GM21390 (cell line): ENCODE measurements at regions not wholly inside any gene's neighbourhood (a gene's known extent, or its start where the extent isn't known, plus 50 kb on each side); places are given as distances from the start of the nearest gene placed in this dataset.
A peak's percentile ranks its signal among the peaks of the same experiment; 100 is the strongest.
"Not testable (repeated sequence)": the region's sequence is repeated elsewhere in the genome, so short reads cannot be mapped to it uniquely, and the experiment has no call there.

ENCODE experiments used
- ATAC-seq: cut with Tn5 transposase; IDR thresholded peaks from one replicate; pipeline ENCODE4 v1.9.1; 2021; ENCODE audit not compliant: unreplicated experiment

DNA sequence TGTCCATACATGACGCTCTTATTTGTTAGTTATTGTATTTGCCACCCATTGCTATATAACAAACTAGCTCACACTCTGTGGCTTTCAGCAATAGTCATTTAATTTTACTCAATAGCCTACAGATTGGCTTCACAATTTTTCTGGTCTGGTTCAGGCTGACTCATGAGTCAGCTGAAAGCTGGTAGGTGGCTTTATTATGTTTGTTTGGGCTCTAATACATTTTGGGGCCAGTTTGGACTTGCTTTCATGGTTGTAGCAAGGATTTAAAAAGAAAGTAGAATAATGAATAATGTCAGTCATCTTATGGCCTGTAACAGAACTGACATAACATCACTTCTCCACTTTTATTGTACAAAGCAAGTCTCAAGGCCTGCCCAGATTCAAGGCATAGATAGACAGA is 338.7 kb downstream of the LRRIQ3 start:
- ATAC-seq = no peak

- no peak for ATAC-seq
Measured at GRCh38 chr1:73854527-73854926, 343.4 kb downstream of the LRRIQ3 start.

DNA sequence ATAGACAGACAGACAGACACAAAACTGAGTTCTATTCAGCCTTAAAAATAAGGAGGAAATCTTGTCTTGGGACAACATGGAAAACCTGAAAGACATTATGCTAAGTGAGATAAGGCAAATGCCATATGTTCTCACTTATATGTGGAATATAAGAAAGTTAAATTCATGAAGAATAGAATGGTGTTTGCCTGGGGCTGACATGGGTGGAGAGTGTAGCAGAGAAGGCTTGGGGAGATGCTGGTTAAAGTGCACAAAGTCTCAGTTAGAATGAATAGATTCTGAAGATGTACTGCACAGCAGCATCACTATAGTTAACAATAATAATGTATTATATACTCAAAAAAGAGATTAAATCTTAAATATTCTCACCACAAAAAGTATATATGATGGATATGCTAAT is 355.5 kb downstream of the LRRIQ3 start:
- ATAC-seq = no peak

- no peak for ATAC-seq
Measured at GRCh38 chr1:73839922-73840321, 358.1 kb downstream of the LRRIQ3 start.

GRCh38 chr1:73832276-73833181 is 365.4 kb downstream of the LRRIQ3 start:
- ATAC-seq = no peak

DNA sequence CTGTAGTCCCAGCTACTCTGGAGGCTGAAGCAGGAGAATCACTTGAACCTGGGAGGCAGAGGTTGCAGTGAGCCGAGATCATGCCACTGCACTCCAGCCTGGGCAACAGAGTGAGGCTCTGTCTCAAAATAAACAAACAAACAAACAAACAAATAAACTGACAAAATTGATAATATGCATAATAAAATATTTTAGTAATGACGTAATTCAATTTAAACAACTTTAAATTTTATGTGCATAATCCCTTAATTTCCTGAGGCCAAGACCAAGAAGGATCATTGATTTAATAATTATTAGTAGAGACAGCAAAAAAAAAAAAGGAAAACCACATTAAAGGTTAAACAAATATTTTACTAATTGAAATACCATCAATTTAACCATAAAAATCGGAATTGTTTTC is 370.7 kb downstream of the LRRIQ3 start:
- not testable (repeated sequence) for ATAC-seq

- no peak for ATAC-seq
Measured at GRCh38 chr1:73824065-73824464, 373.9 kb downstream of the LRRIQ3 start.

DNA sequence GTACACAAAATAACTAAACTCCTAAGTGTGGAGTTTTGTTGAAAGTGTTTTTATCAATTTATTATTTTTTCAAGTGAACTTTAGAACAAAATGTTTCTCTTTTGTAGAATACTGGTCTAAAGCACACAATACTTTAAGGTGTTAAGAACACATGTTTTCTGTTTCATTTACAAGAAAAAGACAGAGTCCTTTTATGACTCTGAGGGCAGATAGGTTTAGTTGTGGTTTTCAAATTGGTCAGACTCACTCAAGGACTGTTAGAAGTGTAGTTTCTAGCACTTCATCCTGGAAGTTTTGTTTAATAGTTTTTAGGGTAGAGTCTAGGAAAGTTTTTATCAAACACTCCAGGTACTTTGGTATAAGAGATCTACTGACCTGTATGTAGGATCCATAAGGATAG is 376.5 kb downstream of the LRRIQ3 start:
- ATAC-seq = peak; percentile 91

DNA sequence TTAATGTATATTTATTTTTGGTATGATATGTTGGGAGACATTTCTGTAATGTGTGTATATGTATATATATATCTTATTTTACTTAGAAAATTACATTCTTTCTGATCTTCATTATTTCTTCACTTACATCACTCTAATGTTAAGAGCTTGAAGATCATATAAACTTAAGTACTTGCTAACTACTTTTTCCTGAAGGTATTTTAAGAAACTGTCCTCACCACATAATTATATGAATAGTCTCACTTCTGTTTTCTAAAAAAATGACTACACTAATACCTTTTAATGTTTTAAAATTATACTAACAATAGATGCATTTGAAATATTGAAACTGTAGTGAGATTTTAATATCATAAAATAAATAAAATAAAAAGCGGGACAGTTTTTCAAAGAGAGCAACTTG is 377.1 kb downstream of the LRRIQ3 start:
- peak; percentile 60 for ATAC-seq

DNA sequence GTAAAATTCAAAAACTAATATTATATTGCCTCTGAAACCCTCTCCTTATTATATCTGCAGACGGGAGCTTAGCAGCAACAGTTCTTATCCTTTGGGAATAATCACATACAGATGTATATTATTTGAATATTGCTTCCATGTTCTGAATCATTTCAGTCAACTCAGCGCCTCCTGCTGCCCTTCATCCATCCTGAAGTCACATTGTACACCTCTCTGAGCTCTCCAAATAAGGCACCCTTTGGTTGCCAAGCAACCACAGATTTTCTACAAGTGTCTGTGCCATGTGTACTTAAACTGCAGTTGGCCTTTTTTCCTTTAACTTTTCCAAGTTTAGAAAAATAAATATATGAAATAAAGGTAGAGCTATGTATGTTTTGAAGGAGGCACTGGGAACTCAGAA is 384.3 kb downstream of the LRRIQ3 start:
- no peak for ATAC-seq

GRCh38 chr1:73813236-73813635 is 384.7 kb downstream of the LRRIQ3 start:
- ATAC-seq = no peak

DNA sequence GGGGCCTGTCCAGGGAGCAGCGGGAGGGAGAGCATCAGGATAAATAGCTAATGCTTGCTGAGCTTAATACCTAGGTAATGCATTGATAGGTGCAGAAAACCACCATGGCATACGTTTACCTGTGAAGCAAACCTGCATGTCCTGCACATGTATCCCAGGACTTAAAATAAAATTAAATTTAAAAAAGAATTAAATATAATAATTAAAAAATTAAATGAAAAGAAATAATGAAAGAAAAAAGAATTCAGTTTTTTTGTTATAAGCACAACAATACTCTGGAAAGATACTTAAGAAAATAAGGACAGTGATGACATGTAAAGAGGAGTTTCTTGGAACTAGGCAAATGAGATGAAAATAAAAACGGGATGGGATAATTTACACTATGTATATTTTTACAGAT is 386.2 kb downstream of the LRRIQ3 start:
- ATAC-seq = no peak

GRCh38 chr1:73804935-73805334 is 393.0 kb downstream of the LRRIQ3 start:
- ATAC-seq = no peak

DNA sequence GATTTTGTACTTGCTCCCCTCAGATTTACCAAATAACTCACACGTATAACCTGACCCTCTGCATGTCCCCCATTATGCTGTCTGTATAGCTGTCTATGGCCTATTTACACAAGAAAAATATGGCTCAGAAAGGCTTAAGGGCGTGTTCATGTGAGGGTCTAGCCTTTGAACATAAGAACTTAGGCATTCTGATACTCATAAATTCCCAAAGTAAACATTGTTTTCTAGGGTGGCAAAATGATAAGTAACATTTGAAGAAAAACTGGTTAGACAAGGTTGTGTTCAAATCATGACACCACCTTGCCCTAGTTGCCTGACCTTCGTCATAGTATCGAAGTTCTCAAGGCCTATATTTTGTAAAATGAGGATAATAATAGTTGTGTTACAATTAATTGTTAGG is 394.6 kb downstream of the LRRIQ3 start:
- no peak for ATAC-seq

GRCh38 chr1:73801912-73802429 is 396.0 kb downstream of the LRRIQ3 start:
- ATAC-seq = no peak

- ATAC-seq = no peak
Measured at GRCh38 chr1:73800376-73800775, 397.6 kb downstream of the LRRIQ3 start.

GRCh38 chr1:73789965-73790364 is 408.0 kb downstream of the LRRIQ3 start:
- no peak for ATAC-seq

DNA sequence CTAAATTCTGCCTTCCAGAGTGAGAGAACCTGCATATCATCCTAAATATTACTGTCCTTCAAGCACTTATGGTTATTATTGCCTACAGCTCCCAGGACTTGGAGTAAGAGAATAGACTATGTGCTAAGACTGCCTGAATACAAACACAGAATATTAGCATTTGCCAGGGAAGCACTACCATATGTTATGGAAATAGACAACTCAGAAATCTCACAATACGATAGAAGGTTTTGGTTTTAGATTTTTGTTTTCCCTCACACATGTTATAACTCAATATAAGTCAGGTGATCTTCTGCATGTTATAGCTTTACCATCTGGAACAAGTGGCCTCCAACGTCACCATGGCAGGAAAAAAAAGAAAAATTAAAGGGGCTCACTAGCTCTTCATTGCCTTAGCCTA is 413.9 kb downstream of the LRRIQ3 start:
- ATAC-seq = no peak

- no peak for ATAC-seq
Measured at GRCh38 chr1:73783352-73783751, 414.6 kb downstream of the LRRIQ3 start.

DNA sequence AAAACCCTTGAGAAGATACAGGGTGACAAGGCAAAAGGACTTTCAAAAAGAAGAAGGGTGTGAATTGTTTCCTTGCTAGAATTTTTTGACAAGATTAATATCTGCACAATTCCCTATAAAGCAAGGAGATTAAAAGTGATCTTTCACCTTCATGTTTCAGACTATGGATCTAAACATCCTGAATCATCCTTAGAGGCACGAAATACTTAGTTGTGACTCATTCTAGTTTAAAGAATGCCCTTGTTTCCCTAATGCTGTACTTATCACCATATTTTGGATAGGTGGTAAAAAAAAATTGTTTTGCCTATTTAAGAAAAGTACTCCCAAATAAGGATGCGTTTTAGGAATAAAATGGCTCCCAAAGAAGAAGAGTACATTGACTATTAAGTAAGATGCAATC is 415.1 kb downstream of the LRRIQ3 start:
- ATAC-seq = no peak

DNA sequence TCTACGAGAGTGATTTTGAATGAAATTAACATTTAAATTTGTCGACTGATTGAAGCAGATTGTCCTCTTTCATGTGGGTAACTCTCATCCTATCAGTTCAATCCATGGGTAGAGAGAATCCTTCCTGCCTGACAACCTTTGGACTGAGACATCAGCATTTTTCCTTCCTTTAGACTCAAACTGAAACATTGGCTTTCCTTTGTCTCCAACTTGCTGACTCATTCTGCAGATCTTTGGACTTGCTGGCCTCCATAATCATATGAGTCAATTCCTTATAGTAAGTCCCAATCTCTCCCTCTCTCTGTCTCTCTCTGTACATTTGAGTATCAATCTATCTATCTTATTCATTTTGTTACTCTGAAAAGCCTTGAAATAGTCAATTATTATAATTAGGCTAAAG is 416.7 kb downstream of the LRRIQ3 start:
- ATAC-seq = no peak

GRCh38 chr1:73778471-73778870 is 419.5 kb downstream of the LRRIQ3 start:
- ATAC-seq = no peak

DNA sequence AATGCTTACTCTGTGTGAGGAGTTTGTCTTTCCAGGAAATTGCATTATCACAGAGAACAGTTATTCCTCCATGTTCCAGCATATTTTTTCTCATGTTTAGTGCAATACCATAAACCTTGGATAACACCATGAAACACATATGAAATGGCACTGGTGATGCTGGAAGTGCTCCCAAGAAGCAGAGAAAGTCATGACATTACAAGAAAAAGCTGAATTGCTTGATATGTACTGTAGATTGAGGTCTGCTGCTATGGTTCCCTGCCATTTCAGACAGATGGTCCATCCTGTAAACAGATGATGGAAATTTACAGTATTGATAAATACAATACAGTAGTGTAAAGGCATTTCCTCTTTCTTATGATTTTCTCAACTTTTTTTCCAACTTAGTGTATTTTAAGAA is 422.1 kb downstream of the LRRIQ3 start:
- ATAC-seq = no peak
